GM21576 (cell line): ENCODE measurements at regions not wholly inside any gene's neighbourhood (a gene's known extent, or its start where the extent isn't known, plus 50 kb on each side); places are given as distances from the start of the nearest gene placed in this dataset.

Experiments used
- ATAC-seq: cut with Tn5 transposase; IDR thresholded peaks from one replicate; pipeline ENCODE4 v1.9.1; 2021; ENCODE audit warnings: mild to moderate bottlenecking, moderate library complexity; ENCODE audit not compliant: unreplicated experiment

- no peak for ATAC-seq
Observed at GRCh38 chrX:124984140-124984813, 335.4 kb upstream of the TEX13C start.

- no peak for ATAC-seq
Observed at GRCh38 chrX:124986284-124986683, 333.4 kb upstream of the TEX13C start.

GRCh38 chrX:124993735-124994134 lies 325.9 kb upstream of the TEX13C start:
- ATAC-seq, result no peak

GRCh38 chrX:124994404-124994803 lies 325.3 kb upstream of the TEX13C start:
- ATAC-seq, result no peak

- no peak for ATAC-seq
Observed at GRCh38 chrX:125003746-125004446, 315.8 kb upstream of the TEX13C start.

- ATAC-seq, result no peak
Observed at GRCh38 chrX:125004799-125005198, 314.9 kb upstream of the TEX13C start.

- no peak for ATAC-seq
Observed at GRCh38 chrX:125005863-125006262, 313.8 kb upstream of the TEX13C start.

GRCh38 chrX:125006704-125007103 lies 313.0 kb upstream of the TEX13C start:
- ATAC-seq, result no peak

- no peak for ATAC-seq
Observed at GRCh38 chrX:125012585-125012984, 307.1 kb upstream of the TEX13C start.

GRCh38 chrX:125029131-125029530 lies 290.5 kb upstream of the TEX13C start:
- ATAC-seq, result no peak
